Upper lobe of left lung (tissue), 4 donors: ENCODE measurements at regions not wholly inside any gene's neighbourhood (a gene's known extent, or its start where the extent isn't known, plus 50 kb on each side); places are given as distances from the start of the nearest gene placed in this dataset.

Experiments
- EP300 ChIP-seq, 4 donors: sonication (generic); formaldehyde crosslinking; IDR thresholded peaks; one replicate each; pipeline ENCODE4 v1.5.1; 2017; ENCODE audit warnings: antibody characterized with exemption in 4 of 4, control low read depth in 2 of 4
- TF ChIP-seq, protein P1 (sequence below), 6 experiments: fragments of 450-650 bp in 4 of 6; fragments of 200-600 bp in 2 of 6; sonication (generic) in 2 of 6; IDR thresholded peaks; one replicate each; pipeline ENCODE4 v1.5.1; 2016 to 2019; ENCODE audit warnings: antibody characterized with exemption in 6 of 6

DNA sequence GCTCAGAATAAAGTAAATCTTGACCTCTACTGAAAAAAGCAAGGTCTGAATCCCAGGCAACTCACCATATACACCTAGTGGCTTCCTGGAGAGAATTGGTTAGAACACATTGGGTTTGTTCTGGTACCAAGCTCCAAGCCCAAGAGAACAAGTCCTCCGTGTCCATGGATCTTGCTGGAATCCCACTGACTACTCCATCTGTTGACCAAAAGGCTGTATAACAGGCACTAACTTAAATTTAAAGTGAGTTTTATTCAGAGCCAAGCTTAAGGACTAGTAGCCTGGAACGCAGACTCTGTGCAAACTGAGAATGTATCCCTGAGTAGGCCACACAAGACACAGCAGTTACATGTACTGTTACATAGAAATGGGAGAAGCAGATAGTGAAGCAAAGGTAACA is 342.1 kb upstream of the LRRC3B start:
- no peak for TF ChIP-seq EP300 (IDR thresholded peaks at IDR 0.05)
- TF ChIP-seq, protein P1, sequence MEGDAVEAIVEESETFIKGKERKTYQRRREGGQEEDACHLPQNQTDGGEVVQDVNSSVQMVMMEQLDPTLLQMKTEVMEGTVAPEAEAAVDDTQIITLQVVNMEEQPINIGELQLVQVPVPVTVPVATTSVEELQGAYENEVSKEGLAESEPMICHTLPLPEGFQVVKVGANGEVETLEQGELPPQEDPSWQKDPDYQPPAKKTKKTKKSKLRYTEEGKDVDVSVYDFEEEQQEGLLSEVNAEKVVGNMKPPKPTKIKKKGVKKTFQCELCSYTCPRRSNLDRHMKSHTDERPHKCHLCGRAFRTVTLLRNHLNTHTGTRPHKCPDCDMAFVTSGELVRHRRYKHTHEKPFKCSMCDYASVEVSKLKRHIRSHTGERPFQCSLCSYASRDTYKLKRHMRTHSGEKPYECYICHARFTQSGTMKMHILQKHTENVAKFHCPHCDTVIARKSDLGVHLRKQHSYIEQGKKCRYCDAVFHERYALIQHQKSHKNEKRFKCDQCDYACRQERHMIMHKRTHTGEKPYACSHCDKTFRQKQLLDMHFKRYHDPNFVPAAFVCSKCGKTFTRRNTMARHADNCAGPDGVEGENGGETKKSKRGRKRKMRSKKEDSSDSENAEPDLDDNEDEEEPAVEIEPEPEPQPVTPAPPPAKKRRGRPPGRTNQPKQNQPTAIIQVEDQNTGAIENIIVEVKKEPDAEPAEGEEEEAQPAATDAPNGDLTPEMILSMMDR (IDR thresholded peaks at IDR 0.05): no peak
